Progenitor cell of endocrine pancreas (in vitro differentiated cells): ENCODE measurements at regions not wholly inside any gene's neighbourhood (a gene's known extent, or its start where the extent isn't known, plus 50 kb on each side); places are given as distances from the start of the nearest gene placed in this dataset.

Source experiments
- DNase-seq: peaks from one replicate; pipeline ENCODE4 v3.0.0; 2021; ENCODE audit warnings: low spot score; ENCODE audit not compliant: unreplicated experiment
- H3K27ac Mint-ChIP-seq: 2 replicates; pipeline ENCODE4 v1.8.0; 2021; ENCODE audit warnings: mild to moderate bottlenecking, moderate library complexity, mixed read lengths
- H3K27me3 Mint-ChIP-seq: 2 replicates; pipeline ENCODE4 v1.8.0; 2021; ENCODE audit warnings: mixed read lengths
- H3K36me3 Mint-ChIP-seq: 2 replicates; pipeline ENCODE4 v1.8.0; 2022; ENCODE audit warnings: mixed read lengths; ENCODE audit not compliant: insufficient read depth
- H3K4me1 Mint-ChIP-seq: 2 replicates; pipeline ENCODE4 v1.8.0; 2021; ENCODE audit warnings: low read depth, mixed read lengths
- H3K4me3 Mint-ChIP-seq: 2 replicates; pipeline ENCODE4 v1.8.0; 2021; ENCODE audit warnings: low read depth, mild to moderate bottlenecking, moderate library complexity, mixed read lengths
- H3K9me3 Mint-ChIP-seq: 2 replicates; pipeline ENCODE4 v1.8.0; 2021; ENCODE audit warnings: low read depth, mixed read lengths
- CTCF ChIP-seq: fragments of 200-600 bp; sonication (generic); IDR thresholded peaks from one replicate; pipeline ENCODE4 v1.5.0; 2021; ENCODE audit warnings: antibody characterized with exemption, mild to moderate bottlenecking; ENCODE audit not compliant: unreplicated experiment

- Mint-ChIP-seq H3K4me3 (no peak overlapping the region), H3K36me3 (no peaks in the 10 kb centered on the region), H3K27me3 (peaks cover 3% of the 10 kb centered on the region), H3K27ac (no peak overlapping the region), H3K9me3 (no peaks in the 10 kb centered on the region), H3K4me1 (no peaks in the 10 kb centered on the region)
- TF ChIP-seq CTCF, result no peak
- DNase-seq, result no peak
Observed at GRCh38 chr5:118778941-118779340, 209.4 kb downstream of the DTWD2 start.

GRCh38 chr5:118777189-118777736, 211.1 kb downstream of the DTWD2 start:
- TF ChIP-seq CTCF, result no peak
- no peak overlapping the region for H3K27ac Mint-ChIP-seq

GRCh38 chr5:118776755-118777154, 211.6 kb downstream of the DTWD2 start:
- Mint-ChIP-seq H3K27me3 (peaks cover 3% of the 10 kb centered on the region), H3K36me3 (no peaks in the 10 kb centered on the region), H3K27ac (no peak overlapping the region), H3K4me1 (no peaks in the 10 kb centered on the region), H3K9me3 (peaks cover 1% of the 10 kb centered on the region), H3K4me3 (no peak overlapping the region)
- DNase-seq, result no peak
- TF ChIP-seq CTCF, result no peak

More at GRCh38 chr5:118777189-118777736, 211.1 kb downstream of the DTWD2 start:
- DNase-seq, result no peak
- Mint-ChIP-seq H3K4me3 (no peak overlapping the region), H3K9me3 (no peaks in the 10 kb centered on the region), H3K36me3 (no peaks in the 10 kb centered on the region), H3K4me1 (no peaks in the 10 kb centered on the region), H3K27me3 (peaks cover 3% of the 10 kb centered on the region)

- H3K9me3 Mint-ChIP-seq, result peaks cover 6% of the 10 kb centered on the region
Observed at GRCh38 chr5:118775790-118776499, 212.4 kb downstream of the DTWD2 start.

More at GRCh38 chr5:118775790-118776499, 212.4 kb downstream of the DTWD2 start:
- Mint-ChIP-seq H3K27ac (no peak overlapping the region), H3K4me3 (no peak overlapping the region), H3K27me3 (peaks cover 3% of the 10 kb centered on the region), H3K36me3 (no peaks in the 10 kb centered on the region), H3K4me1 (no peaks in the 10 kb centered on the region)
- no peak for TF ChIP-seq CTCF
- no peak for DNase-seq
